ENCODE measurements at regions not wholly inside any gene's neighbourhood (a gene's known extent, or its start where the extent isn't known, plus 50 kb on each side); places are given as distances from the start of the nearest gene placed in this dataset.
"Not testable (repeated sequence)": the region's sequence is repeated elsewhere in the genome, so short reads cannot be mapped to it uniquely, and the experiment has no call there.

GRCh38 chr1:194831595-194831994, 1645.2 kb upstream of the B3GALT2 start:
- not testable (repeated sequence) for TF ChIP-seq CTCF (conservative IDR thresholded peaks at IDR 0.05); EZH2 (IDR thresholded peaks at IDR 0.05; ENCODE audit: low read depth)

Measured in PC-9 (cell line).